ENCODE measurements at regions not wholly inside any gene's neighbourhood (a gene's known extent, or its start where the extent isn't known, plus 50 kb on each side); places are given as distances from the start of the nearest gene placed in this dataset.

DNA sequence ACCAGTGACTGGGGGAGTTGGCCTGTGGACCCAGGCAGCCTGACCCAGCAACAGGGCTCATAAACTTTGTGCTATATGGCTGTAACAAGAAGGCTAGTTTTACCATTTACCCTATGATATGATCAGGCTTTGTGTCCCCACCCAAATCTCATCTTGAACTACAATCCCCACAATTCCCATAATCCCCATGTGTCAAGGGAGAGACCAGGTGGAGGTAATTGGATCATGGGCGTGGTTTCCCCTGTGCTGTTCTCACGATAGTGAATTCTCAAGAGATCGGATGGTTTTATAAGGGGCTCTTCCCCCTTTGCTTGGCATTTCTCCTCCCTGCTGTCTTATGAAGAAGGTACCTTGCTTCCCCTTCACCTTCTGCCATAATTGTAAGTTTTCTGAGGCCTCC is 111.2 kb upstream of the NLRP1 start:
- TF ChIP-seq, protein P1, sequence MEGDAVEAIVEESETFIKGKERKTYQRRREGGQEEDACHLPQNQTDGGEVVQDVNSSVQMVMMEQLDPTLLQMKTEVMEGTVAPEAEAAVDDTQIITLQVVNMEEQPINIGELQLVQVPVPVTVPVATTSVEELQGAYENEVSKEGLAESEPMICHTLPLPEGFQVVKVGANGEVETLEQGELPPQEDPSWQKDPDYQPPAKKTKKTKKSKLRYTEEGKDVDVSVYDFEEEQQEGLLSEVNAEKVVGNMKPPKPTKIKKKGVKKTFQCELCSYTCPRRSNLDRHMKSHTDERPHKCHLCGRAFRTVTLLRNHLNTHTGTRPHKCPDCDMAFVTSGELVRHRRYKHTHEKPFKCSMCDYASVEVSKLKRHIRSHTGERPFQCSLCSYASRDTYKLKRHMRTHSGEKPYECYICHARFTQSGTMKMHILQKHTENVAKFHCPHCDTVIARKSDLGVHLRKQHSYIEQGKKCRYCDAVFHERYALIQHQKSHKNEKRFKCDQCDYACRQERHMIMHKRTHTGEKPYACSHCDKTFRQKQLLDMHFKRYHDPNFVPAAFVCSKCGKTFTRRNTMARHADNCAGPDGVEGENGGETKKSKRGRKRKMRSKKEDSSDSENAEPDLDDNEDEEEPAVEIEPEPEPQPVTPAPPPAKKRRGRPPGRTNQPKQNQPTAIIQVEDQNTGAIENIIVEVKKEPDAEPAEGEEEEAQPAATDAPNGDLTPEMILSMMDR (IDR thresholded peaks at IDR 0.05; ENCODE audit: low read depth, low read length) = no peak
- TF ChIP-seq EZH2phosphoT487 (IDR thresholded peaks at IDR 0.05; ENCODE audit: low read depth) = no peak
